Lower lobe of right lung (tissue), 2 donors: ENCODE measurements at regions not wholly inside any gene's neighbourhood (a gene's known extent, or its start where the extent isn't known, plus 50 kb on each side); places are given as distances from the start of the nearest gene placed in this dataset.

ENCODE experiments used
- ATAC-seq, 2 donors: fragments of 200-7000 bp; cut with Tn5 transposase; one replicate each; pipeline ENCODE4 v1.9.1; 2020 to 2022; ENCODE audit warnings: mild to moderate bottlenecking in 2 of 2, moderate library complexity in 2 of 2
- DNase-seq: peaks from one replicate; pipeline ENCODE4 v3.0.0-alpha.2; 2020
- H3K27ac ChIP-seq: fragments of 200-600 bp; one replicate; pipeline ENCODE4 v1.8.0; 2022
- H3K27me3 ChIP-seq: fragments of 200-600 bp; one replicate; pipeline ENCODE4 v1.8.0; 2022; ENCODE audit warnings: low read depth
- H3K36me3 ChIP-seq: fragments of 200-600 bp; one replicate; pipeline ENCODE4 v1.8.0; 2022; ENCODE audit warnings: mild to moderate bottlenecking
- H3K4me1 ChIP-seq: fragments of 200-600 bp; one replicate; pipeline ENCODE4 v1.8.0; 2022
- H3K4me3 ChIP-seq: fragments of 200-600 bp; one replicate; pipeline ENCODE4 v1.8.0; 2022; ENCODE audit warnings: mild to moderate bottlenecking
- H3K9me3 ChIP-seq: fragments of 200-600 bp; one replicate; pipeline ENCODE4 v1.8.0; 2022
- CTCF ChIP-seq: fragments of 200-600 bp; IDR thresholded peaks from one replicate; pipeline ENCODE4 v1.8.0; 2022; ENCODE audit warnings: antibody characterized with exemption, mild to moderate bottlenecking
- intact Hi-C: fragments of 100-400 bp; cut with DNase I; formaldehyde crosslinking; loops from one replicate; pipeline ENCODE4 v1.11.0; 2022
- donor health status: DM: no; HTN: yes; CAD: no; lungs with severe emphysema.

GRCh38 chr10:107687701-107688100 is 523.2 kb upstream of the SORCS1 start:
- no peaks in the 10 kb centered on the region for H3K27me3 ChIP-seq
- DNase-seq: no peak
- intact Hi-C loops: no loop called here
- peak; percentile 65 to 67 for ATAC-seq
- H3K36me3 ChIP-seq: no peaks in the 10 kb centered on the region
- no peak overlapping the region for H3K27ac ChIP-seq
- no peak overlapping the region for H3K4me3 ChIP-seq
- H3K4me1 ChIP-seq: peaks cover 16% of the 10 kb centered on the region
- H3K9me3 ChIP-seq: no peaks in the 10 kb centered on the region
- no peak for TF ChIP-seq CTCF

DNA sequence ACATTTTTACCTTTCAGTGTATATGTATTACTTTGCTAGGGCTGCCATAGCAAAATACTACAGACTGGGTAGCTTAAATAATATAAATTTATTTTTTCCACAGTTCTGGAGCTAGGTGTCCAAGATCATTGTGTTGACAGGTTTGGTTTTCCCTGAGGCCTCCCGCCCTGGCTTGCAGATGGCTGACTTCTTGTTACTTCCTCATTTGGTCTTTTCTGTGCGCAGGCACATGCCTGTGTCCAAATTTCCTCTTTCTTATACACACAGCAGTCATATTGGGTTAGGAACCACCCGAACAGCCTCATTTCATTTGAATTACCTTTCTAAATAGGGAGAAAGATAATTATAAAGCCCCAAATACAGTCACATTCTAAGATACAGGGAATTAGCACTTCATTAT is 521.6 kb upstream of the SORCS1 start:
- peaks cover 16% of the 10 kb centered on the region for H3K4me1 ChIP-seq
- peak overlapping the region; percentile 39 for H3K27ac ChIP-seq
- DNase-seq (peak; percentile 69), ATAC-seq (peak; percentile 64 to 84)
- TF ChIP-seq CTCF: no peak
- no peaks in the 10 kb centered on the region for H3K27me3 ChIP-seq
- H3K4me3 ChIP-seq: no peak overlapping the region
- no peaks in the 10 kb centered on the region for H3K36me3 ChIP-seq
- intact Hi-C loops: no loop called here
- no peaks in the 10 kb centered on the region for H3K9me3 ChIP-seq

GRCh38 chr10:107671960-107672359 is 507.5 kb upstream of the SORCS1 start:
- no peak for ATAC-seq
- H3K4me1 ChIP-seq: no peaks in the 10 kb centered on the region
- intact Hi-C loops: no loop called here
- DNase-seq: no peak
- H3K9me3 ChIP-seq: no peaks in the 10 kb centered on the region
- no peaks in the 10 kb centered on the region for H3K36me3 ChIP-seq
- H3K27me3 ChIP-seq: no peaks in the 10 kb centered on the region
- H3K27ac ChIP-seq: no peak overlapping the region
- TF ChIP-seq CTCF: no peak
- no peak overlapping the region for H3K4me3 ChIP-seq

GRCh38 chr10:107666214-107666613 is 501.7 kb upstream of the SORCS1 start:
- no peak for DNase-seq
- ATAC-seq: no peak
- Histone ChIP-seq H3K27me3 (no peaks in the 10 kb centered on the region), H3K27ac (no peak overlapping the region), H3K4me1 (no peaks in the 10 kb centered on the region), H3K4me3 (no peak overlapping the region), H3K36me3 (no peaks in the 10 kb centered on the region), H3K9me3 (no peaks in the 10 kb centered on the region)
- intact Hi-C loops: no loop called here
- TF ChIP-seq CTCF: no peak

DNA sequence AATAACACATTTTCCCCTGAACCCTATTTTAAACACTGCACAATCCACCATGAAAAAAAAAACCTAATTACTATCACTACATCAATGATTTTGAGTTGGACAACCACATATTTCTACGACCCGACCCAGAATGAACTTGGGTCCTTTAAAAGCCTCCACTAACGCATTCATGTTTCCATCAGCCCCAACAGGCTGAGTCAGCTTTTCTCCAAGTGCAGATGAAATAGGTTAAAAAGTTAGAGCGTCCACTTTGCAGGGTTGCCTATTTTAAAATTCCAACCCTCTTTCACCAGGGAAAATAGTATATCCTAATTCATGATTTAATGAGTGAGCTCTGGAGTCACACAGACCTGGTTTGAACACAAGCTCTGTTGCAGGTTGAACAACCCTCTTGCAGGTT is 501.0 kb upstream of the SORCS1 start:
- Histone ChIP-seq H3K4me1 (no peaks in the 10 kb centered on the region), H3K27ac (no peak overlapping the region), H3K36me3 (no peaks in the 10 kb centered on the region), H3K27me3 (no peaks in the 10 kb centered on the region), H3K4me3 (no peak overlapping the region), H3K9me3 (no peaks in the 10 kb centered on the region)
- TF ChIP-seq CTCF: no peak
- DNase-seq (no peak), ATAC-seq (no peak)
- intact Hi-C loops: no loop called here

DNA sequence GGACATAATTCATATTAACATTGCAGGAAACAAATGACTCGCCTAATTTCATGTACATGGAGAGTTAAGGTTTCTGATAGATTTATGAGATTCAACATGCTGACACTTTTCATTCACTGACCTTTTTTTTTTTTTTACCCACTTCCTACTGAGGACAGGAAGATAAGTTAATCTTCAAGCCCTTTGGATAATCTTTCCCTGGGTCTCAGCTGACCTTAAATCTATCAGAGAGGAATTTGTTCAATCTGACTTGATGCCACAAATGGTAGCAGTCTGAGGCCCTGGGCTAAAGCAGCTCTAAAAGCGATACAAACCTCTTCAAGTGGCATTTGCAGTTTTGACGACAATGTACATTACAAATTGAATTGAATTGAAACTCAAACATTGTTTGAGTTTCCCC is 493.3 kb upstream of the SORCS1 start:
- DNase-seq (no peak), ATAC-seq (no peak)
- Histone ChIP-seq H3K27me3 (no peaks in the 10 kb centered on the region), H3K27ac (no peak overlapping the region), H3K36me3 (no peaks in the 10 kb centered on the region), H3K4me1 (no peaks in the 10 kb centered on the region), H3K9me3 (no peaks in the 10 kb centered on the region), H3K4me3 (no peak overlapping the region)
- intact Hi-C loops: no loop called here
- no peak for TF ChIP-seq CTCF
